ENCODE measurements at regions not wholly inside any gene's neighbourhood (a gene's known extent, or its start where the extent isn't known, plus 50 kb on each side); places are given as distances from the start of the nearest gene placed in this dataset.

DNA sequence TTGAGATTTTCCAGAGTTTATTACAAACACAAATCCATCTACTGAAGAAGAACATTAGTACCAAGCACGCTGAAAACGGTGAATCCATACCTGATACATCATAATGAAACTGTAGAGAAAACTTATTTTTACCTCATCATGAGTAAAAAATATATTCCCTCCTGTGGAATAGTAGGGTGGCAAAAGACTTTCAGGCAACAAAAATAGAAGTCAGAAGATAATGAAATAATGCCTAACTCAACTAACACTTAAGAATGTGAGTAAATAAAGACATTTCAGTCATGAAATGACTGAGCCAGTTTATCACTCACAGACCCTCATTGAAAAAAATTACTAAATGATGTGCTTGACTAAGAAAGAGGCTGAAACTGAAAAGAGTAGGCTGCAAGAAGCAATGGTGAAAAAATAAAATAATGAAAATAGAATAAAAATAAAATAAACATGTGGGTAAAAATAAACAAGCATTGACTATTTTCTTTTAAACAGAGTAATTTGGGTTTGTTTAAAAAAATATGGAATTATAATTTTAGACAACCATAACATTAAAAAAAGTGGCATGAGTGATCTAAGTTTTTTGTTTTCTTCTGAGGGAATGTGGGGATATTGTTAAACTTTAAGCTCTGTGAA lies 148.6 kb downstream of the ASCL1 start:
- no peak overlapping the region for H3K18ac ChIP-seq (ENCODE audit: extremely low read depth, low read length)
- H3K79me2 ChIP-seq (ENCODE audit: control insufficient read depth in 1 of 2, insufficient read depth in 2 of 2, low read length in 2 of 2) = no peaks in the 10 kb centered on the region
- ChIA-PET CTCF (ENCODE audit: partially characterized antibody) (no interaction called here), POLR2A (ENCODE audit: partially characterized antibody) (no interaction called here)
- no peak overlapping the region for H3K14ac ChIP-seq (ENCODE audit: insufficient read length)
- no peak overlapping the region for H2BK12ac ChIP-seq (ENCODE audit: low read depth, low read length)
- no peak overlapping the region for H4K91ac ChIP-seq (replicated peaks; ENCODE audit: insufficient read length, low read length)
- no peak overlapping the region for H2BK15ac ChIP-seq (ENCODE audit: low read length)
- H3K27ac ChIP-seq (ENCODE audit: low read depth, low read length) = no peak overlapping the region
- no peaks in the 10 kb centered on the region for H3K79me1 ChIP-seq (ENCODE audit: low read depth, low read length)
- H2BK20ac ChIP-seq (ENCODE audit: low read length) = no peak overlapping the region
- no peaks in the 10 kb centered on the region for H3K9me3 ChIP-seq (ENCODE audit: insufficient read depth in 2 of 2, low read depth in 1 of 2, low read length in 1 of 2)
- 92% methylated on average over 2 of the region's 2 CpGs; no CpG with 5 or more reads in 1 of the 2 experiments for WGBS, 2 experiments (ENCODE audit: extremely low coverage in 1 of 2, insufficient coverage in 1 of 2, insufficient read length in 1 of 2, insufficient replicate concordance in 2 of 2, low coverage in 1 of 2, low lambda C conversion rate in 2 of 2, missing lambda C conversion rate in 1 of 2)
- H4K20me1 ChIP-seq (replicated peaks in 1 of 2; ENCODE audit: control insufficient read depth in 1 of 2, insufficient read depth in 2 of 2, low read length in 2 of 2) = no peaks in the 10 kb centered on the region
- no peak overlapping the region for H3K56ac ChIP-seq (replicated peaks; ENCODE audit: insufficient read length, low read depth, low read length)
- H2AFZ ChIP-seq (ENCODE audit: low read length) = no peak overlapping the region
- no peak overlapping the region for H3K4me2 ChIP-seq (ENCODE audit: insufficient read depth in 1 of 2, low read depth in 2 of 2, low read length in 2 of 2)
- no peak overlapping the region for H3K4me3 ChIP-seq (ENCODE audit: extremely low read depth in 1 of 4, insufficient read depth in 2 of 4, low read depth in 3 of 4, low read length in 4 of 4)
- FAIRE-seq = no peak
- no peak overlapping the region for H4K5ac ChIP-seq (ENCODE audit: insufficient read length, low read depth, low read length)
- H3K4me1 ChIP-seq (replicated peaks in 1 of 4; ENCODE audit: control insufficient read depth in 3 of 4, insufficient read depth in 4 of 4, low read length in 3 of 4) = no peaks in the 10 kb centered on the region
- no peak overlapping the region for H2AK5ac ChIP-seq (ENCODE audit: low read depth, low read length)
- no peak overlapping the region for H2BK5ac ChIP-seq (ENCODE audit: low read depth, low read length)
- no peak overlapping the region for H3K9ac ChIP-seq (replicated peaks in 1 of 4; ENCODE audit: extremely low read depth in 1 of 4, low read depth in 3 of 4, low read length in 3 of 4)
- H3K4ac ChIP-seq (replicated peaks; ENCODE audit: insufficient read length, low read depth, low read length) = no peak overlapping the region
- no peak for DNase-seq (ENCODE audit: low read depth in 1 of 2, low spot score in 2 of 2)
- H3K36me3 ChIP-seq (ENCODE audit: control insufficient read depth in 2 of 4, insufficient read depth in 4 of 4, low read length in 3 of 4) = no peaks in the 10 kb centered on the region
- TF ChIP-seq BRCA1 (IDR thresholded peaks at IDR 0.05; ENCODE audit: low read depth, low read length) (no peak), MAFK (IDR thresholded peaks at IDR 0.05; ENCODE audit: low read depth, low read length) (no peak), POU5F1 (IDR thresholded peaks at IDR 0.05; ENCODE audit: low read depth, low read length) (no peak), EP300 (IDR thresholded peaks at IDR 0.05; ENCODE audit: borderline replicate concordance in 1 of 2, low read depth in 2 of 2, low read length in 2 of 2) (no peak), FOSL1 (IDR thresholded peaks at IDR 0.05; ENCODE audit: insufficient read depth, low read depth, low read length) (no peak), ZNF274 (IDR thresholded peaks at IDR 0.05; ENCODE audit: borderline replicate concordance, extremely low read depth, low read length) (no peak), HDAC6 (IDR thresholded peaks at IDR 0.05; ENCODE audit: low read depth, low read length) (no peak)
- TF ChIP-seq, protein P1, sequence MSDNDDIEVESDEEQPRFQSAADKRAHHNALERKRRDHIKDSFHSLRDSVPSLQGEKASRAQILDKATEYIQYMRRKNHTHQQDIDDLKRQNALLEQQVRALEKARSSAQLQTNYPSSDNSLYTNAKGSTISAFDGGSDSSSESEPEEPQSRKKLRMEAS (IDR thresholded peaks at IDR 0.05) = no peak
- no peaks in the 10 kb centered on the region for H3K27me3 ChIP-seq (replicated peaks in 1 of 4; ENCODE audit: control insufficient read depth in 3 of 4, extremely low read depth in 1 of 4, insufficient read depth in 3 of 4, low read length in 3 of 4)
- no peak overlapping the region for H2BK120ac ChIP-seq (replicated peaks; ENCODE audit: low read depth, low read length)
- H4K8ac ChIP-seq (ENCODE audit: extremely low read depth, insufficient read depth, low read length) = no peak overlapping the region
- H3K23me2 ChIP-seq (ENCODE audit: low read depth, low read length) = no peaks in the 10 kb centered on the region
- H3K23ac ChIP-seq (ENCODE audit: insufficient read length) = no peak overlapping the region
